GM12872 (cell line): ENCODE measurements at regions not wholly inside any gene's neighbourhood (a gene's known extent, or its start where the extent isn't known, plus 50 kb on each side); places are given as distances from the start of the nearest gene placed in this dataset.

Experiments
- TF ChIP-seq, protein P1 (sequence below): IDR thresholded peaks from 3 replicates; pipeline ENCODE4 v1.5.1; 2011; ENCODE audit warnings: low read depth, mild to moderate bottlenecking, low read length, moderate library complexity; ENCODE audit not compliant: insufficient read depth

- TF ChIP-seq, protein P1, sequence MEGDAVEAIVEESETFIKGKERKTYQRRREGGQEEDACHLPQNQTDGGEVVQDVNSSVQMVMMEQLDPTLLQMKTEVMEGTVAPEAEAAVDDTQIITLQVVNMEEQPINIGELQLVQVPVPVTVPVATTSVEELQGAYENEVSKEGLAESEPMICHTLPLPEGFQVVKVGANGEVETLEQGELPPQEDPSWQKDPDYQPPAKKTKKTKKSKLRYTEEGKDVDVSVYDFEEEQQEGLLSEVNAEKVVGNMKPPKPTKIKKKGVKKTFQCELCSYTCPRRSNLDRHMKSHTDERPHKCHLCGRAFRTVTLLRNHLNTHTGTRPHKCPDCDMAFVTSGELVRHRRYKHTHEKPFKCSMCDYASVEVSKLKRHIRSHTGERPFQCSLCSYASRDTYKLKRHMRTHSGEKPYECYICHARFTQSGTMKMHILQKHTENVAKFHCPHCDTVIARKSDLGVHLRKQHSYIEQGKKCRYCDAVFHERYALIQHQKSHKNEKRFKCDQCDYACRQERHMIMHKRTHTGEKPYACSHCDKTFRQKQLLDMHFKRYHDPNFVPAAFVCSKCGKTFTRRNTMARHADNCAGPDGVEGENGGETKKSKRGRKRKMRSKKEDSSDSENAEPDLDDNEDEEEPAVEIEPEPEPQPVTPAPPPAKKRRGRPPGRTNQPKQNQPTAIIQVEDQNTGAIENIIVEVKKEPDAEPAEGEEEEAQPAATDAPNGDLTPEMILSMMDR: no peak
Observed at GRCh38 chr19:31594701-31595100, 245.5 kb upstream of the TSHZ3 start.

DNA sequence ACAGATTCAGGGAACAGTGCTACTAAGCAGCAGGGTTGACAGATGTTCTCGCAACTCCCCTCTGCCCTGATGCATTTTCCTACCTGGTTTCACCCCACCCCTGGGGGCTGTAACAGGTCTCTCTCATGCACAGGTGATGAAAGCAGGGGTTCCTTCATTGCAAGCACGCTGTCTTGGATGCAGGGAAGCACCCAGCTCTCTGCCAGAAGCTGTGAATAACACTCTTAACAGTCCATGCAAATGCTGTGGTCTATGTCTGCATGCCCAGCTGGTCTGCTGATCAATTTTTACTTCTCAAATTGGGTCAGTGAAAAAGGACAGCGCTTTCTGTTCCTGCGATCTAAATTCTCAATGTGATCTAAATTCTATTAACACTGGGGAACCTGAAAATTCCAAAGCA, 246.3 kb upstream of the TSHZ3 start:
- TF ChIP-seq, protein P1: no peak

- TF ChIP-seq, protein P1: no peak
Observed at GRCh38 chr19:31596751-31597150, 247.5 kb upstream of the TSHZ3 start.

GRCh38 chr19:31597616-31598015, 248.4 kb upstream of the TSHZ3 start:
- TF ChIP-seq, protein P1: no peak

GRCh38 chr19:31598730-31599238, 249.5 kb upstream of the TSHZ3 start:
- TF ChIP-seq, protein P1: no peak

DNA sequence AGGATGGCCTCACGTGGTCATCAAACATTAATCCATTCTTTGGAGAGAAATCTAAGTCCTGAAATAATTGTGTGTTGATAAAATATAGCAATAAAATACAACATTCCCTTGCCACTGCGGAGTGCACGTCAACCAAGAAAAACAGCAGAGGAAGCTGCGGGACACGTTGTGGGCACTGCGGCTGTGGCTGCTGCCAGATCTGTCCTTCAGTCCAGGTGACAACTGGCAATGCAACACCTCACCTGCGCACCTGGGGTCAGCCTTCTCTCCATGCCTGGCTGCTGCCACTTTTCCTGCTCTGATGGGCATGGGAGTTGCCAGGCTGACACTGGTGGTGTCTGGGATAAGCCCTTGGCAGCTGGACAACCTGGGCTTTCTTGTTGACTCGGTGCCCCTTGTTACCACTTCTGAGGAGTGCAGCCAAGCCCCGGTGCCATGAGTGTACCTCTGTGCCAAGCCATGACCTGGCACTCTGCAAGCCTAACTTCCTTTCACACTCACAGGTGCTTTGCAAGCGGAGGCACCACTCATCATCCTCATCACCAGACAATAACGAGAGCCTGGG, 251.6 kb upstream of the TSHZ3 start:
- TF ChIP-seq, protein P1: no peak

- TF ChIP-seq, protein P1: no peak
Observed at GRCh38 chr19:31601855-31602254, 252.6 kb upstream of the TSHZ3 start.
